Endothelial cell (in vitro differentiated cells): ENCODE measurements at regions not wholly inside any gene's neighbourhood (a gene's known extent, or its start where the extent isn't known, plus 50 kb on each side); places are given as distances from the start of the nearest gene placed in this dataset.

Experiments
- DNase-seq: peaks from one replicate; pipeline ENCODE4 v3.0.0; 2021; ENCODE audit warnings: low spot score
- H3K27ac Mint-ChIP-seq: one replicate; pipeline ENCODE4 v1.8.0; 2021; ENCODE audit warnings: mixed read lengths, inconsistent platforms; ENCODE audit not compliant: unreplicated experiment
- H3K27me3 Mint-ChIP-seq: one replicate; pipeline ENCODE4 v1.8.0; 2021; ENCODE audit warnings: mild to moderate bottlenecking, moderate library complexity, mixed read lengths, inconsistent platforms; ENCODE audit not compliant: unreplicated experiment
- H3K36me3 Mint-ChIP-seq: one replicate; pipeline ENCODE4 v1.8.0; 2021; ENCODE audit warnings: mild to moderate bottlenecking, low read depth, mixed read lengths, inconsistent platforms; ENCODE audit not compliant: unreplicated experiment
- H3K4me1 Mint-ChIP-seq: one replicate; pipeline ENCODE4 v1.8.0; 2021; ENCODE audit warnings: mild to moderate bottlenecking, mixed read lengths, inconsistent platforms; ENCODE audit not compliant: unreplicated experiment
- H3K4me3 Mint-ChIP-seq: one replicate; pipeline ENCODE4 v1.8.0; 2021; ENCODE audit warnings: mild to moderate bottlenecking, mixed read lengths, inconsistent platforms; ENCODE audit not compliant: unreplicated experiment
- H3K9me3 Mint-ChIP-seq: one replicate; pipeline ENCODE4 v1.8.0; 2021; ENCODE audit warnings: mixed read lengths, inconsistent platforms; ENCODE audit not compliant: unreplicated experiment
- CTCF ChIP-seq: fragments of 200-600 bp; sonication (generic); IDR thresholded peaks from one replicate; pipeline ENCODE4 v1.5.0; 2021; ENCODE audit warnings: antibody characterized with exemption; ENCODE audit not compliant: unreplicated experiment

- H3K27me3 Mint-ChIP-seq: peaks cover 5% of the 10 kb centered on the region
- DNase-seq: no peak
- no peaks in the 10 kb centered on the region for H3K9me3 Mint-ChIP-seq
- no peak overlapping the region for H3K4me3 Mint-ChIP-seq
- no peak overlapping the region for H3K27ac Mint-ChIP-seq
- H3K36me3 Mint-ChIP-seq: no peaks in the 10 kb centered on the region
- H3K4me1 Mint-ChIP-seq: no peaks in the 10 kb centered on the region
- TF ChIP-seq CTCF: no peak
Measured at GRCh38 chr15:87730706-87731105, 525.8 kb downstream of the NTRK3 start.

GRCh38 chr15:87728998-87729397 lies 527.5 kb downstream of the NTRK3 start:
- Mint-ChIP-seq H3K4me3 (no peak overlapping the region), H3K4me1 (no peaks in the 10 kb centered on the region), H3K9me3 (no peaks in the 10 kb centered on the region), H3K36me3 (no peaks in the 10 kb centered on the region), H3K27ac (no peak overlapping the region), H3K27me3 (peaks cover 2% of the 10 kb centered on the region)
- DNase-seq: no peak
- TF ChIP-seq CTCF: no peak

GRCh38 chr15:87727073-87727472 lies 529.5 kb downstream of the NTRK3 start:
- DNase-seq: no peak
- no peak overlapping the region for H3K27ac Mint-ChIP-seq
- peaks cover 4% of the 10 kb centered on the region for H3K4me1 Mint-ChIP-seq
- no peak overlapping the region for H3K4me3 Mint-ChIP-seq
- no peaks in the 10 kb centered on the region for H3K36me3 Mint-ChIP-seq
- H3K9me3 Mint-ChIP-seq: no peaks in the 10 kb centered on the region
- no peak for TF ChIP-seq CTCF
- H3K27me3 Mint-ChIP-seq: peaks cover 4% of the 10 kb centered on the region

DNA sequence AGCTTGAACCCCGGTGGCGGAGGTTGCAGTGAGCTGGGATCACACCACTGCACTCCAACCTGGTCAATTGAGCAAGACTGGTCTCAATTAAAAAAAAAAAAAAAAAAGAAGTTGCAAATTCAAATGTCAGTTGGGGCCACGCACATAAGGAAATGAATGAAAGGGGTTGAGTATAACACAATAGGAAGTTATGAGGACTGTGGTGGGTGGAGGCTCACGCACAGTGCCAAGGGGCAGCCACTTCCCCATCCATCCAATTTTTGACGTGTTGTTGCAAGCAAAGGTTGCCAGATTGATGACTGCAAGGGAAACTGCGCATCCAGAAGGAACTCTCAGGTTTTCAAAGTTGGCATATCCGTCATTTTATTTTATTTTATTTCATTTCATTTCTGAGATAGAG lies 532.2 kb downstream of the NTRK3 start:
- Mint-ChIP-seq H3K9me3 (no peaks in the 10 kb centered on the region), H3K36me3 (no peaks in the 10 kb centered on the region), H3K27me3 (peaks cover 2% of the 10 kb centered on the region), H3K4me1 (peaks cover 4% of the 10 kb centered on the region), H3K27ac (no peak overlapping the region), H3K4me3 (no peak overlapping the region)
- TF ChIP-seq CTCF: no peak
- no peak for DNase-seq

- DNase-seq: no peak
- Mint-ChIP-seq H3K4me1 (peaks cover 4% of the 10 kb centered on the region), H3K9me3 (no peaks in the 10 kb centered on the region), H3K27ac (no peak overlapping the region), H3K4me3 (no peak overlapping the region), H3K36me3 (no peaks in the 10 kb centered on the region), H3K27me3 (peaks cover 2% of the 10 kb centered on the region)
- no peak for TF ChIP-seq CTCF
Measured at GRCh38 chr15:87722941-87723691, 533.4 kb downstream of the NTRK3 start.
